ENCODE measurements at regions not wholly inside any gene's neighbourhood (a gene's known extent, or its start where the extent isn't known, plus 50 kb on each side); places are given as distances from the start of the nearest gene placed in this dataset.

DNA sequence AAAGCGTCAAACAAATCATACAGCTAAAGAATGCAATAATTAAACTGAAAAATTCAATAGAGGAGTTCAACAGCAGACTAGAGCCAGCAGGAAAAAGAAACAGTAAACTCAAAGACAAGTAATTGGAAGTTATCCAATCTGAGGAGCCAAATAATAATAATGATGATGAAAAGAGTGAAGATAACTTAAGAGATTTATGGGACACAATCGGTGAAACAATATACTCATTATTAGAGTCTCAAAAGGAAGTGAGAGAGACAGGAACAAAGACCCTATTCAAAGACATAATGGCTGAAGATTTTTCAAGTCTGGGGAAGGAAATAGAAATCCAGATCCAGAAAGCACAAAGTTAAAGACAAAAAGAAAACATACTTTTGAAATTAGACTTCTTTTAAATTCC lies 263.9 kb upstream of the NR4A3 start:
- no CpG with 5 or more reads among the region's 2 CpGs for WGBS (ENCODE audit: extremely low coverage, insufficient read length, low lambda C conversion rate)
- no peaks in the 10 kb centered on the region for H3K27me3 ChIP-seq (ENCODE audit: insufficient read depth, low read length)
- no peak overlapping the region for H4K5ac ChIP-seq (ENCODE audit: insufficient read length, low read depth, low read length)

More for the DNA sequence above, 263.9 kb upstream of the NR4A3 start:
- no peak overlapping the region for H4K91ac ChIP-seq (ENCODE audit: insufficient read length, low read depth, low read length)
- no peaks in the 10 kb centered on the region for H3K23me2 ChIP-seq (ENCODE audit: insufficient read length, low read depth, low read length, poor library complexity, severe bottlenecking)
- H3K4me1 ChIP-seq (ENCODE audit: insufficient read depth, low read length): no peaks in the 10 kb centered on the region
- no peak overlapping the region for H3K14ac ChIP-seq (ENCODE audit: insufficient read depth, low read length)
- H3K4ac ChIP-seq (ENCODE audit: low read depth, low read length): no peak overlapping the region
- Mint-ChIP-seq H3K9me3 (0 out of 5 replicates have a peak, but pooled peaks cover 0 to 3% of the 10 kb centered on the region in 2 experiments), H3K27ac (no peak overlapping the region), H3K4me1 (peaks cover 0 to 10% of the 10 kb centered on the region in 2 experiments; a peak in 2 of 4 replicates), H3K4me3 (no peak overlapping the region), H3K36me3 (ENCODE audit: insufficient read depth in 1 of 3, low read depth in 3 of 3) (peaks cover 0 to 5% (median 0%) of the 10 kb centered on the region in 3 experiments; a peak in 1 of 7 replicates), H3K27me3 (ENCODE audit: low read depth) (peaks cover 2% of the 10 kb centered on the region; the same call in 1 of the 2 replicates)
- TF ChIP-seq, protein P1, sequence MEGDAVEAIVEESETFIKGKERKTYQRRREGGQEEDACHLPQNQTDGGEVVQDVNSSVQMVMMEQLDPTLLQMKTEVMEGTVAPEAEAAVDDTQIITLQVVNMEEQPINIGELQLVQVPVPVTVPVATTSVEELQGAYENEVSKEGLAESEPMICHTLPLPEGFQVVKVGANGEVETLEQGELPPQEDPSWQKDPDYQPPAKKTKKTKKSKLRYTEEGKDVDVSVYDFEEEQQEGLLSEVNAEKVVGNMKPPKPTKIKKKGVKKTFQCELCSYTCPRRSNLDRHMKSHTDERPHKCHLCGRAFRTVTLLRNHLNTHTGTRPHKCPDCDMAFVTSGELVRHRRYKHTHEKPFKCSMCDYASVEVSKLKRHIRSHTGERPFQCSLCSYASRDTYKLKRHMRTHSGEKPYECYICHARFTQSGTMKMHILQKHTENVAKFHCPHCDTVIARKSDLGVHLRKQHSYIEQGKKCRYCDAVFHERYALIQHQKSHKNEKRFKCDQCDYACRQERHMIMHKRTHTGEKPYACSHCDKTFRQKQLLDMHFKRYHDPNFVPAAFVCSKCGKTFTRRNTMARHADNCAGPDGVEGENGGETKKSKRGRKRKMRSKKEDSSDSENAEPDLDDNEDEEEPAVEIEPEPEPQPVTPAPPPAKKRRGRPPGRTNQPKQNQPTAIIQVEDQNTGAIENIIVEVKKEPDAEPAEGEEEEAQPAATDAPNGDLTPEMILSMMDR (conservative IDR thresholded peaks at IDR 0.05): no peak
- no peak overlapping the region for H2BK12ac ChIP-seq (ENCODE audit: insufficient read length, low read depth, low read length)
- no peak overlapping the region for H2BK20ac ChIP-seq (ENCODE audit: low read depth, low read length, poor library complexity, severe bottlenecking)
- no peak overlapping the region for H3K56ac ChIP-seq (ENCODE audit: insufficient read length, low read depth, low read length)
- no peak overlapping the region for H3K9ac ChIP-seq (ENCODE audit: extremely low read depth, insufficient read length, low read length)
- H3K79me2 ChIP-seq (ENCODE audit: insufficient read depth, low read length): no peaks in the 10 kb centered on the region
- H3T11ph ChIP-seq (ENCODE audit: low read length): no peak overlapping the region
- H2BK5ac ChIP-seq (ENCODE audit: insufficient read length, low read length): no peak overlapping the region
- H3K18ac ChIP-seq (ENCODE audit: insufficient read length, low read depth, low read length): no peak overlapping the region
- H2BK15ac ChIP-seq (ENCODE audit: low read depth, low read length): no peak overlapping the region
- no peaks in the 10 kb centered on the region for H3K79me1 ChIP-seq (ENCODE audit: insufficient read depth, low read depth, low read length, poor library complexity, severe bottlenecking)
- no peak overlapping the region for H2AFZ ChIP-seq (ENCODE audit: low read length)
- H3K23ac ChIP-seq (ENCODE audit: insufficient read length, low read depth, low read length): no peak overlapping the region
- no peak for DNase-seq
- no peaks in the 10 kb centered on the region for H4K20me1 ChIP-seq (ENCODE audit: control insufficient read depth, insufficient read depth, insufficient read length)
- no peaks in the 10 kb centered on the region for H3K9me3 ChIP-seq (ENCODE audit: control insufficient read depth, low read depth, low read length)
- no peak overlapping the region for H3K4me2 ChIP-seq (ENCODE audit: insufficient read depth, insufficient read length, low read length)
- H3K27ac ChIP-seq (ENCODE audit: insufficient read length, low read depth, low read length): no peak overlapping the region
- no peak overlapping the region for H2BK120ac ChIP-seq (ENCODE audit: low read depth, low read length, poor library complexity, severe bottlenecking)
- no peak overlapping the region for H4K8ac ChIP-seq (replicated peaks; ENCODE audit: insufficient read length, low read depth, low read length)
- H2AK5ac ChIP-seq (ENCODE audit: insufficient read length, low read length): no peak overlapping the region
